NCI-H524 (cell line): ENCODE measurements at regions not wholly inside any gene's neighbourhood (a gene's known extent, or its start where the extent isn't known, plus 50 kb on each side); places are given as distances from the start of the nearest gene placed in this dataset.
"Not testable (repeated sequence)": the region's sequence is repeated elsewhere in the genome, so short reads cannot be mapped to it uniquely, and the experiment has no call there.

Source experiments
- DNase-seq, 2 experiments: peaks; one replicate each; lab custom pipeline; 2025; lab: John Stamatoyannopoulos, UW

DNA sequence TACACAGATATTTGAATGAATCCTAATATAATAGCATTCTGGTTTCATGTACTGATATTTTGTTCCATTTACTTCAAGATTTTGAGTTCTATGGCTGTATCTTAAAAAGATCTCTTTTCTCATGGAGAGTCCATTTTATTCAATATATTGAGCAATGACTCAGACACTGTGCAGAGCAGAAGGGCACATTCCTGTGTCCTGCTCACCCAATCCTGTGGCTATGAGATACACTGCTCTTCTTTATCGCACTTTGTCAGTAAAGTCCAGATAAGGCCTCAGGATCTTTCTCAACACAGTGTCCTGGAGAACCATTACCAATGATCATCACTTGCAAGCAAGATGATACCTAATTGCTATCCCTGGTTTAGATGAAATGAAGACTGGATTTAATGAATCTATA lies 155.0 kb downstream of the CYSLTR2 start:
- DNase-seq: no peak

DNA sequence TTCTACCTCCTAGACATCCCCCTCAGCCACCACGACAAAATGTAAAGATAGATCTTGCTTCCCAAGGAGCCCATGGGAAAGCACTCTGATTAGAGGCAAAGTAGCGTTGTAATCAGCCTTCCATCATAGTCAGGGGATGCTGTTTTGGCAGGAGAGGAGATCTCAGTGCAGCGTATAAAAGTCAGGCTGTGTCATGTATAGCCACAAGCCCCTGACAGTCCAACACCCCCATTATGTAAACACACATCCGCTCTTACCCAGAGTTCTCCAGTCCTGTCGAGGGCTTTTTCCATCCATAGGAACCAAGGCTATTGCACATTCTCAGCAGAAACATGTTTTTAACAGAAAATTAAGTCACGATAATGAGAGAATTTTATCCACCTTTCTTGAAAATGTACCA lies 156.3 kb downstream of the CYSLTR2 start:
- DNase-seq: no peak

DNA sequence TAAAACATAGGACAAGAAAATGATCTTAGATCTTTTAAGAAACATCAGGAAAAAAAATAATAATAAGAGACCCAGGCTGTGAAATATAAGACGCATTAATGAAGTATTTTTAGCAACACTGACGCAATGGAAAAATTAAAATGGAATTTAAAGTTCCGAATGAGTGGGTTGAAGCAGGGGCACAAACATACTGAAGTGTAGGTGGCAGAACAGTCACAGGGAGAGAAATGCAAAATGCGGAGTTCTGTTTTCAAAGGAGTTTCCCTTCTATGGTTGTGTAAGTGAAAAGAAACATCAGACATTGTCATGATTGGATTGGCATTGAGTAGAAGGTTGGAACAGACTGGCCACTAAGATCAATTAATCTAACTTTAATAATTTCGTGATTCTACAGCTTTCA lies 159.8 kb downstream of the CYSLTR2 start:
- no peak for DNase-seq

DNA sequence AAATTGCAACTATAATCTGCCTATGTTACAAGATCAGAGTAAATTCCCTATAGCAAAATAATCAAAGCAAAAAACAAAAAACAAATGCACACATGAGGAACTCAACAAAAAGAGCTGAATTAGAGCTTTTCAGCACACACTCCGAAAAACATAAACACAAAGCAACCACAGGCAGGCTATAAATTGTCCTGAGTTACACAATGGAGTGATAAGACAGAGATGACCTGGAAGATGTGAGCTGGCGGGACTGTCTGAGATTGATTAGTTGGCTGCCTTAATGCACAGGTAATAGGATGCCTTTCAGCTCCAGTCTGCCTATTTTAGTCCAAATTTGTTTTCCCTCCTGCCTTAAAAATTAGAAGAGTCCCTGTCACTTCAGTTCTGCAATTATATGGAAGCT lies 159.0 kb upstream of the FNDC3A start:
- no peak for DNase-seq

DNA sequence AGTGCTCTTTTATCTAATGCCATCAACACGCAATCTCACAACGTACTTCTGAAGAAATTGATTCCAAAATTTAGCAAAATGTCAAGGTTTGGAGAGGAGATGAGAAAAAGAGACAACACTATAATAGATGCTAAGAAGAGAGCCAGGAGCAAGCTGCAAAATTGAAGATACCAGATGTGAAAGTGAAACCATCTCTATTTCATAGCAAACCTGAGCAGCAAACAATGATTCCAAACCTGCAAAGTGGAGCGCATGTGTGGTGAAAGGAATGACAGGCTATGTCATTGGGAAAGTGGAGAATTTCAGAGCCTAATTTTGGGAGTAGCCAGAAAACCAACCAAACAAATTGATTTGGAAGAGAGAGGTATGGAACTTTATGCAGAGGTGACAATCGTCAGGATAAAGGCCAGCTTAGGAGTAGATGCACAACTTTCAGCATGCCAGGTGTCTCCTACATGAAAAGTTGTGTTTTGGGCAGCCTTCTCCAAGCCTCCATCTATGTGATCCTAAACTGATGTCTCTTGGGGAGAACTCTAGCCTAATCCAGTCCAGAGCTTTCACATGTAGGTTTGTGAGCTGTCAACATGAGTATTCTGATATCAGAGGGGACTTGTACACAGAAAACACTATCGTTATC lies 158.4 kb upstream of the FNDC3A start:
- no peak for DNase-seq

DNA sequence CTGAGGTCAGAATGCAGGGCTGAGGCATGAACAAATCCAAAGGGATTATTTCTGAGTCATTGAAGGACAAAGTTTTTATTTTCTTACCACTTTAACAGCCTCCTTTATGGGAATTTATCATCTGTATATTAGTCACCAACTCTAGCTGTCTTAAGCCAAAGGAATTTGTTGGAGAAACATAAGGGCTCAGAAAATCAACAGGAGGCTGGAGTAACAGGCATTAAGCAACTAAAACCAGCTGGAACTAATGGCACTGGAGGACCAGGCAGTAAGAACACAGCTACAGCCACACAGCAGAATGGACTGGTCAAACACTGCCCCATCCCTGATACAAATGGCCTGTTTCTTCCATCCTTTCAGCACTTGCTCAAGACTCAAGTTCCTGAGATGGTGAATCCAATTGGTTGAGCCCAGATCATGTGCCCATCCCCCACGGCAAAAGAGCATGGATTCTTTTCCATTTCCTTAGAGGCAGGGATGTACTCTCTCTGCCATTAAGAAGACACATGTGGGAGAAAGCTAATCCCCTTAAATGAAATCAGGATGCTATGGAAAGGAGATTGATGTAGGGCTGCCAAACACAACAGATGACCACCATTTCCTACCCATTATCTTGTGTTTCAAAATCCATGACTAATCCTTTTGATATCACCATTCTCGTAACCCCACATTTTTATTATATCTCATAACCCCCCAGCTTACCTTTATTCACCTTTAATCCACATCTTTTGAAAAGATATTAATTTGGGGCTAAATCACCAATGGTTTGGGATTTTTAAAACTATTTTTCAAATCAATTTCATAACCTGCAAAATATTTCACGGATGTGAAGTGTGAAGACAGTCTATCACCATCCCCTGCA lies 157.0 kb upstream of the FNDC3A start:
- DNase-seq: peak; percentile 45 to 48

DNA sequence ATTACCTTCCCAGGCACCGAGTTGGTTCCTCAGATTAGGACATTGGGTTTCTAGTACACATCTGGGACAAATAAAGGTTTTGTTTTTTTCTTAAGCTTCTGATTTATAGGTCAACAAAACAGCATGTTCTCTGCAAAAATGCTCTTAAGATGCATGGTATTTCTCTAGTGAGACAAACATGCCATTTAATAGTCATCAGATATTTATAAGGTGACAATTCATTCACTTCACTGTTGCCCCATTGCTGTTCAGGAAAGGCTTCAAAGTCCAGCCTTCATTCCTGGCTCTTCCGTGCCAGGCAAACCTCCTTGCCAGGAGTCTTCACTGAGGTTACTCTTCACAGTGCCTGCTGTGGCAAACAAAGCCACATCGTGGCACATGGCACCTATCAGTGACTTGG lies 156.3 kb upstream of the FNDC3A start:
- no peak for DNase-seq

DNA sequence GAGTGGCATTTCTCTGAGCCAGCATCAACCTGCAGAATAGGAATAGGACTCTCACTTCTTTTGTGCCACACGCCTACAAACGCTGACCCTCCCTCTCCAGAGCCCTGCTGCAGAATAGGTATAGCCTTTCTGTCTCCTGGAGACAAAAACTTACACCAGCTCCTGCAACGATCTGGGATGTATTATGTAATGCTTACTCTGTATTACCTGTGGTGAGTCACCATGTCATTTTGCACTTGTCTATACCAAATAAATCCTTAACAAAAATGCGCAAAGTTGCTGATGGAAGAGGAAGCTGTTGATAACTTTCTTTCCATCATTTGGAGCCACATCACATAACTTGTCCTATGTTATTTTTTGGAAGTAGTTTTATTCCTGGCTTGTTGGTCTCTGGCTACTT lies 155.8 kb upstream of the FNDC3A start:
- DNase-seq: no peak

DNA sequence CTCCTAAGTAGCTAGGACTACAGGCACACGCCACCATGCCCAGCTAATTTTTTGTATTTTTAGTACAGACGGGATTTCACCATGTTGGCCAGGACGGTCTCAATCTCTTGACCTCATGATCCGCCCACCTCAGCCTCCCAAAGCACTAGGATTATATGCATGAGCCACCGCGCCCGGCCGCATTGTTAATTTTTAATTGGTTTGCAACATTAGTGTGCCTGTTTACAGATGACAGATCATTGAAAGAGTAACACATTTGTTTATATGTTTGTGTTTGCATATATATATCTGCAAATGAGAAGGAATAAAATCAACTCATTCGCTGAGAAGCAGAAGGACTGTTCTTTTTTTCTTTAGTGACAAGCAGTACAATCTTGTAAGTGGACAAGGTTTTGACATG lies 152.2 kb upstream of the FNDC3A start:
- DNase-seq: not testable (repeated sequence)

DNA sequence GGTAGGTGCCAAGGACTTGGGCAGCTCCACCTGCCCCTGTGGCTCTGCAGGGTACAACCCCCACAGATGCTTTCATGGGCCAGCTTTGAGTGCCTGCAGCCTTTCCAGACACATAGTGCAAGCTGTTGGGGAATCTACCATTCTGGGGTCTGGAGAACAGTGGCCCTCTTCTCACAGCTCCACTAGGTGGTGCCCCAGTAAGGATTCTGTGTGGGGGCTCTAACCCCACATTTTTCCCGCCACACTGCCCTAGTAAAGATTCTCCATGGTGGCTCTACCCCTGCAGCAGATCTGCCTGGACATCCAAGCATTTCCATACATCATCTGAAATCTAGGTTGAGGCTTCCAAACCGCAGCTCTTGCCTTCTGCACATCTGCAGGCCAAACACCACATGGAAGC lies 149.7 kb upstream of the FNDC3A start:
- no peak for DNase-seq

DNA sequence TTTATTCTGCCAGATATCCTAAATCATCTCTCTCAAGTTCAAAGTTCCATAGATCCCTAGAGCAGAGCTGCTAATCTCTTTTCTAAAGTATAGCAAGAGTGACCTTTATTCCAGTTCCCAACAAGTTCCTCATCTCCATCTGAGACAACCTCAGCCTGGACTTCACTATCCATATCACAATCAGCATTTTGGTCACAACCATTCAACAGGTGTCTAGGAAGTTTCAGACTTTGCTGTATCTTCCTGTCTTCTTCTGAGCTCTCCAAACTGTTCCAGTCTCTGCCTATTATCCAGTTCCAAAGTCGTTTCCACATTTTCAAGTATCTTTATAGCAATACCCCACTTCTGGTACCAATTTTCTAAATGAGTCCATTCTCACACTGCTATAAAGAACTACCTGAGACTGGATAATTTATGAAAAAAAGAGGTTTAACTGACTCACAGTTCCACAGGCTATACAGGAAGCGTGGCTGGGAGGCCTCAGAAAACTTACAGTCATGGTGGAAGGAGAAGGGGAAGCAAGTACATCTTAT lies 148.7 kb upstream of the FNDC3A start:
- DNase-seq: not testable (repeated sequence)

DNA sequence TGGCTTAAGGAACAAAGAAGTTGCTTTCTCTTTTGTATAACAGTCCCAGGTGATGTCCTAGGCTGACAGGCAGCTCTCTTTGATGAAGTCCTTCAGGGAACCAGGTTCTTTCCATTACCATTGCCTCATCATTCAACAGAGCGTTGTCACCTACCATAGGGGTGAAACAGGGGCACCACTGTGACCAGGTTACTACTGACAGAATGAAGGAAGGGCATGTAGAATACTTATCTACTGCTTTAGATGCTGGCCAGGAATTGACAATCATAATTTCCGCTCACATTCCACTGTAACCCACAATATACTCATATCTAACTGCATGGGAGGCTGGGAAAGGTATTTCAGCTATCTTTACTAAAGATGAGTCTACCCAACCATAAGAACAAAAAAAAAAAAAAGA lies 148.0 kb upstream of the FNDC3A start:
- no peak for DNase-seq

DNA sequence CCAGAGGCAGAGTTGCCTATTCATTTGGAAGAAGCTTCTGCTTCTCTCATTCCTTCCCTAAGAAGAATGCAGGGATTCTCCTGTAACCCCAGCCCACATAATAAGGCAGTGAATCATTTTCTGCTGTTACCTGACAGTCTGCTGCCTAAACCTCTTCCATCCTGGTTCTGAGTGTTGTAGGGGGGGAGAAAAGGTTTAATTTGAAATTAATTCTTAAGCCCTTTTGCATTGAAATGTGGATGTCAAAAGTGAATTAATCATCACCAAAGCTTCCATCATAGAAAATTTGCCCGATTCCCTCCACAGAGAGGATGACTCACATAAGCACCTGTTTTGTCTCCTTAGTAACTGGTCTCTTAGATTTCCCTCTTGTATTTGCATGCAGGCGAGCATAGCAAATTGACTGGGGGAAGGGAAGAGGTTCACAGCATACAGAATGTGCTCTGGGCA lies 146.7 kb upstream of the FNDC3A start:
- no peak for DNase-seq

DNA sequence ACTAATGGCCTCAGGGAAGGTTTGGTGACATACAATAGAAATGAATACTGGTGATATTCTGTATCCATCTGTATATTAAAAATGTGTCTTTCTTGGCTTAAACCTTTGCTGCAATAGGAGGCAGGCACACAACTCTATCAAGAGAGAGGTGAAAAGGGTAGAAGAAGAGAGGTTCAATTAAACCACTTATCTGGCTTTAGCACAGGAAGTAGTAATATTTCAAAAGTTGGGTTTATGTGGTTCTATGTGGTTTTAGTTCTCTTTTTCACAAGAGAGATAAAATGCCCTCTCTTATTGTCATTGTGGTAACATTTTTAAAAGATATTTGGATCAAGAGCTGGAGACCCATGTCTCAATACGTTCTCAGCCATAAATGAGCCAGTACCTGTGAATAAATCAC lies 146.2 kb upstream of the FNDC3A start:
- DNase-seq: no peak

DNA sequence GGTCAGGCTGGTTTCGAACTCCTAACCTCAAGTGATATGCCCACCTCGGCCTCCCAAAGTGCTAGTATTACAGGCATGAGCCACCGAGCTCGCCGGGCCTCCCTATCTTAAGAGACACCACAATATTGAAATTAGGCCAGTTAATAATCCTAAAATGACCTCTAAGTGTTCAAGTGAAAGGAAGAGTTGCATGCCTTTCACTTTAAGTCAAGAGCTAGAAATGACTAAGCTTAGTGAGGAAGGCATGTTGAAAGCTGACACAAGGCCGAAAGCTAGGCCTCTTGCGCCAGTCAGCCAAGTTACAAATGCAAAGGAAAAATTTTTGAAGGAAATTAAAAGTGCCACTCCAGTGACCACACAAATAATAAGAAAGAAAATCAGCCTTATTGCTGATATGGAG lies 144.5 kb upstream of the FNDC3A start:
- no peak for DNase-seq

DNA sequence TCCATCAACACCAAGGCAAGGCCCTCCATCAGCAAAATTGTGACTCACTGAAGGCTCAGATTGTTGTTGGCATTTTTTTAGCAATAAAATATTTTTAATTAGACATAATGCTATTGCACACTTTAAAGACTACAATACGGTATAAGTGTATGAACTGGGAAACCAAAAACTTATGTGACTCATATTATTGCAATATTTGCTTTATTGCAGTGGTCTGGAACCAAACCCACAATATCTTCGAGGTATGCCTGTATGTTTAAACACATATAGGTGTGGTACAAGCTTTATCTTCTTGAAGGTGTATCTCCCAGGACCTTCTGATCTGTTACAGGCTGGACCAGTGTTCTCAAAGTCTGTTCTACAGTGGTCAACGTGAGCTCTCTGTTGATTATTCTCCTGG lies 142.3 kb upstream of the FNDC3A start:
- no peak for DNase-seq

DNA sequence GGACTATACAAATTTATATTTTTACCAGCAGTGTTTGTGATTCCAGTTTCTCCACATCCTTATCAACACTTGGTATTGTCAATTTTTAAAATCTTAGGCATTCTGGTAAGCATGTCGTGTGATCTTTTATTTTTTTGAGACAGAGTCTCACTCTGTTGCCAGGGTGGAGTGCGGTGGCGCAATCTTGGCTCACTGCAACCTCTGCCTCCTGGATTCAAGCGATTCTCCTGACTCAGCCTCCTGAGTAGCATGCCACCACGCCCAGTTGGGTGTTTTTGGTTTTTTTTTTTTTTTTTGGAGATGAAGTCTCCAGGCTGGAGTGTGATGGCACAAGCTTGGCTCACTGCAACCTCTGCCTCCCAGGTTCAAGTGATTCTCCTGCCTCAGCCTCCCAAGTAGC lies 140.4 kb upstream of the FNDC3A start:
- not testable (repeated sequence) for DNase-seq

DNA sequence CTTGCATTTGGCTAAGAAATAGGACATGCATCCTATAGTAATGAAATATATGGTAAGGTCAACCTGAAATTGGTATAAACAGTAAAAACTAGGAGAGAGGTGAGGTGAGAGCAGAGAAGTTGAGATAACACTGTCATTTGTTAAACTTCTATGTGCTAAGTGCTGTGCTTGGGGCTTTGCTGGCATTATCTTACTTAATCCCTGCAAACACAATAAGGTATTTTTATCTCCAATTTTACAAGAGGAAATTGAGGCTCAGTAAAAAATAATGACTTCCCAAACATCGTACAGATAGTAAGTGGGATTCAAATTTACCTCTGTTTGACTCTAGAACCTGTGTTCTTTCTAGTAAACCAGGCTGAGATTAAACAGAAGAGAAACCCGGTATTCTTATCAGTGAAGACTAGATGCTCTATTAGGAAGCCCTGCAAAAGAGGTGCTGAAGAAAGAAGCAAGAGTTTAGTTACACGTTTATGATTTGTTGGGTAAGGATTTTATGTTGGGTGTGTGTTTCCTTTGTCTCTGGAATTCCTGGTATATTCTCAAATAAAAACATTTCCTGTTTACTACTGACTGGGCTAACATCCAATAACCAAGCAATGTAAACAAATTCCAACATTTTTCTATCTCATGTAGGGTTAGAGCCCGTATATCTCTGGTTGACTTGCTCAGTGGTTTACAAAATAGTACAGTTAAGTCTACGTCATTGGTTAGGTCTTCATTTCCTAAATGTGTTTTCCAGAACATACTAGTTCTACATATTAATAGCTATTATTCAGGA lies 137.3 kb upstream of the FNDC3A start:
- no peak for DNase-seq

DNA sequence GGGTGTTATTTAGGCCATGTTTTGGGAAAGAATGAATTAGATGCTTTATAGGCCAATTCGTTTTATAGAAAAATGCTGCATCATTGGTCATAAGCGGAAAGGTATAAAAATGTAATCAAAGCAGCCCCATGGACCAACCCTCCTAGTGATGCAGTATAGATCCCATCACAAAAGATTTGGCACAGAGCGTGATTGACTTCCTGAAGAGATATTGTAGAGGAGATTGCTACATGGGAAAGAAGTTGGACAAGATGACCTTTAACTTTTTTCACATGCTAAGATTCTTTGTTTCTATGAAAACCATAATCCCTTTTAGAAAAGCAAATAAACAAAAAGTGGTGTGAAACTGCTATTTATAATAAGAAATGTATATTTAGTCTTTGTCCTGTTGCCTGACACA lies 136.5 kb upstream of the FNDC3A start:
- no peak for DNase-seq

DNA sequence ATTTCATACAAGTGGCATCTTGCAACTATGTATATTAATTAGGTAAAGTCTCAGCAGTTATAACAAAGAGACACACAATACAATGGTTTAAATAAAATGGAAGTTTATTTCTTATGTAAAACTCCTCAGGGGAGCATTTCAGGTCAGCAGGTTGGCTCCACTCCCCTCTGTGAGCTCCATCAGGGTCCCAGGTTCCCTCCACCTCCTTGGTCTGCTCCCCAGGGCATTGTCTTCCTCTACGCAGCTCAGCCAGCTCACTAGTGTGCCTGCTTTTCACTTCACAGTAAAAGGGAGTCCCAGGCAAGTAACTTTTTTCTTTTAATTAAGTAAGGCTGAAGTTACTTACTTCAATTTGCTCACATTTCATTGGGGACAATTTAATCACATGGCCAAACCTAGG lies 135.3 kb upstream of the FNDC3A start:
- DNase-seq: no peak

DNA sequence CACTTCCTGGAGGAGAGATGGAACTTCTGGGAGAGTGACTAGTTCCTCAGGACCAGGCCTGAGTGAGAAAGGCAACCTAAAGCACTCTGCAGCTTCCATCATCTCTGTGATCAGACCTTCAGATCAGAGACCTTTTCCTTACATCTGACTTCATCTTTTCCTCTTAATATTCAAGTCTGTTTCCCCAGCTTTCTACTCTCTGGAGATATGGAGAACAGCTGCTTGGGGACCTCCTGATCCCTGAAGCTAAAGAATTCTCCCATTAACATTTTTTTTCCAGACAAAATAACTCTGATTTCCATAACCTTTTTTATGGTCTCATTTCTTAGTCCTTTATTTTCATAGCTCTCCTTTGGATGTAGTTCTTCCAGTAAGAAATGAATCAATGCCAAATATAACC lies 133.4 kb upstream of the FNDC3A start:
- no peak for DNase-seq

DNA sequence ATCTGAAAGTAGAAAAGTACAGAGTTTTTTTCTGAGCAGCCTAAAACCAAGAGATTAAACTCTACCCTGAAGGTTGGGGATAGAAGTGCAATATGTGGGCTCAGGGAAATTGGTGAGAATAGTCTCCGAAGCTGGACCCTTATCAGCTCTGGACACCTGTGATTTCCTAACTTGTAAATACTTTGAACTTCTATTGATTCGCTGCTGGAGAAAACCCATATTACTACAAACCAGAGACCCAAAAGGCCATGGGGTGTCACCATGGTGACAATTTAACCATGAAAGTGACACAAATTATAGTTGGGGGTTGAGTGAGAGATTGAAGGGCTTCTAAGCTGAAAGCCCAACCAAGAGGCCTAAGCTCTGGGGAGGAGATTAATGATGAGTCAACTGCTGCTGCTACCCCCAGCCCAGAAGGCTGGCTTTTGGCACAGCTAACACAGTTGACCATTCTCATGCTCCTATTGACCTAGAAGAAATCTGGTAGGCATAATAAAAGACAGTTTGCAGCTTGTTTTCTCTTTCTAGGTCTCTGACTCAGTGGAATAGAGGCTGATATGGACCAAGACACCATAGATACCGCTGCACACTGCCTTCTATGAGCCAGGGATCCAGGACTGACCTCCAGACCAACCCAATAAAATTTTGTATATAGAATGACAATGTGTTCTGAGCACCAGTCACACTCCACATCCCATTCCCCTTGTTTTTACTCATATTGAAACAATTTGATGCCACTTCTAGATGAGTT lies 131.9 kb upstream of the FNDC3A start:
- DNase-seq: no peak
